Fibroblast of lung (primary cell): ENCODE measurements at regions not wholly inside any gene's neighbourhood (a gene's known extent, or its start where the extent isn't known, plus 50 kb on each side); places are given as distances from the start of the nearest gene placed in this dataset.

Source experiments
- CTCF ChIP-seq, 2 donors: IDR thresholded peaks in 1 of 2; conservative IDR thresholded peaks in 1 of 2; 1 replicate in 1 of 2; 2 replicates in 1 of 2; pipeline ENCODE4 v1.5.1; 2011 to 2012; ENCODE audit warnings: low read length in 2 of 2, control low read depth in 1 of 2, inconsistent platforms in 1 of 2, low read depth in 1 of 2, mild to moderate bottlenecking in 1 of 2
- EZH2 ChIP-seq: IDR thresholded peaks from 2 replicates; pipeline ENCODE4 v1.5.1; 2012; ENCODE audit warnings: low read length, control low read depth, mild to moderate bottlenecking; ENCODE audit errors: missing control alignments

DNA sequence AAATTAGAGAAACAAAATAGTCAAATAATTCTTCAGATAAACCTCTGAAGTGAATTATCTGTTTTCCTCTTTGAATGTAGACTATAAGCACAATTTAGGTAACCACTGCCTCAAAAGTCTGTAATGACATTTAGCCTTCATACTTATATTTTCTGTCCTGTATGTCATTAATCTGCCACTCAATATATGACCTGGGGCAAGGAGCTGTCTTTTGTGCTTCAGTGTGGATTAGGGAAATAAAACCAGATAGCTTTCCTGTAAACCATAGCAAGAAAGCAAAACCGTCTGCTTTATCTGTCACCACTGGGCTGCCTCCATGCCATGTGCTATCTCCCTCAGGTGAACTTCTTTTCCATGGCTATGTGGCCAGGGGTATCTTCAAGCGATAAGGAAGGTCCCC is 606.6 kb upstream of the C9orf72 start:
- TF ChIP-seq CTCF (conservative IDR thresholded peaks at IDR 0.05 in 1 of 2, IDR thresholded peaks at IDR 0.05 in 1 of 2; ENCODE audit: low read depth in 1 of 2, low read length in 2 of 2) (no peak), EZH2 (no peak)
